ENCODE measurements at regions not wholly inside any gene's neighbourhood (a gene's known extent, or its start where the extent isn't known, plus 50 kb on each side); places are given as distances from the start of the nearest gene placed in this dataset.

- no peak for TF ChIP-seq CTCF (conservative IDR thresholded peaks at IDR 0.05; ENCODE audit: low read depth)
- CTCF ChIA-PET: interaction anchor here (0.8 kb wide), 1 partner anchor 11 kb away, joined by 5 read pairs; no protein-coding TSS in a partner anchor
- POLR2A ChIA-PET (ENCODE audit: low non-redundant PET): no interaction called here
- DNase-seq (ENCODE audit: low spot score): no peak
- no peak overlapping the region for H3K27ac ChIP-seq
Measured at GRCh38 chr9:12922224-12922866, 147.5 kb downstream of the LURAP1L start.

GRCh38 chr9:12923468-12924009, 148.7 kb downstream of the LURAP1L start:
- no peak for TF ChIP-seq CTCF (conservative IDR thresholded peaks at IDR 0.05; ENCODE audit: low read depth)
- no peak overlapping the region for H3K27ac ChIP-seq
- ChIA-PET POLR2A (ENCODE audit: low non-redundant PET) (no interaction called here), CTCF (no interaction called here)
- no peak for DNase-seq (ENCODE audit: low spot score)

- H3K27ac ChIP-seq: no peak overlapping the region
- TF ChIP-seq CTCF (conservative IDR thresholded peaks at IDR 0.05; ENCODE audit: low read depth): no peak
- POLR2A ChIA-PET (ENCODE audit: low non-redundant PET): no interaction called here
- CTCF ChIA-PET: no interaction called here
- no peak for DNase-seq (ENCODE audit: low spot score)
Measured at GRCh38 chr9:12930906-12931305, 156.1 kb downstream of the LURAP1L start.

- CTCF ChIA-PET: no interaction called here
- POLR2A ChIA-PET (ENCODE audit: low non-redundant PET): no interaction called here
- H3K27ac ChIP-seq: no peak overlapping the region
- DNase-seq (ENCODE audit: low spot score): peak; percentile 26
- no peak for TF ChIP-seq CTCF (conservative IDR thresholded peaks at IDR 0.05; ENCODE audit: low read depth)
Measured at GRCh38 chr9:12933957-12934356, 159.1 kb downstream of the LURAP1L start.

DNA sequence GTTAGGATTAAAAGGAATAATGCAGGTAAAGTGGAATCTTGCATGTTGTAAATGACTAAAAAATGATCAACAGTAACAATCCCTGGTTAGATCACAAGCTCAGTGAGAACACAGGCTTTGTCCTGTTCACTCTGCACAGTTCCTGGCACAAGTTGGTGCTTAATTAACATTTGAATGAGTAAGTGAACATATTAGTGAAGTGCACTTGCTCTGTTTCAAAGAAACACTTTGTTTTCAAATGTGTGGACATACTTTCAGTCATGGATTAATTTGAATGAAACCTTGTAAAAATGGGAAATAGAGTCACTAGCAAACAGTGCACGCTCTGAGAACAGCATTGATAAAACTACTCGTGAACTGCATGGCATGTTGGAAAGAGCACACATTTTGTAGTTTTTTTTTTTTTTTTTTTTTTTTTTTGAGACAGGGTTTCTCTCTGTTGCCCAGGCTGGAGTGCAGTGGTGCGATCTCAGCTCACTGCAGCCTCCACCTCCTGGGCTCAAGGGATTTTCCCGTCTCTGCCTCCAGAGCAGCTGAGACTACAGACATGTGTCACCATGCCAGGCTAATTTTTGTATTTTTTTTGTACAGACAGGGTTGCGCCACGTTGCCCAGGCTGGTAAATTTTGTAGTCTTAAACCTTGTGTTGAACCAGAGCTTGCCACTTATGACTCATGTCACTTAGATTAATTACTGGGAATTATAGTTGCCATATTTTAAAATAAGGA, 159.9 kb downstream of the LURAP1L start:
- ChIA-PET CTCF (no interaction called here), POLR2A (ENCODE audit: low non-redundant PET) (no interaction called here)
- TF ChIP-seq CTCF (conservative IDR thresholded peaks at IDR 0.05; ENCODE audit: low read depth): no peak
- DNase-seq (ENCODE audit: low spot score): no peak
- no peak overlapping the region for H3K27ac ChIP-seq

- ChIA-PET POLR2A (ENCODE audit: low non-redundant PET) (no interaction called here), CTCF (no interaction called here)
- no peak for TF ChIP-seq CTCF (conservative IDR thresholded peaks at IDR 0.05; ENCODE audit: low read depth)
- DNase-seq (ENCODE audit: low spot score): no peak
- no peak overlapping the region for H3K27ac ChIP-seq
Measured at GRCh38 chr9:12935714-12936113, 160.9 kb downstream of the LURAP1L start.
